Endodermal cell (in vitro differentiated cells): ENCODE measurements at regions not wholly inside any gene's neighbourhood (a gene's known extent, or its start where the extent isn't known, plus 50 kb on each side); places are given as distances from the start of the nearest gene placed in this dataset.

Experiments used
- DNase-seq: peaks from one replicate; pipeline ENCODE4 v3.0.0-alpha.2; 2017
- H3K27ac ChIP-seq: 2 replicates; pipeline ENCODE4 v1.5.1; 2013; ENCODE audit warnings: mild to moderate bottlenecking, low read depth, low read length, moderate library complexity
- H3K27me3 ChIP-seq: 2 replicates; pipeline ENCODE4 v1.6.1; 2013; ENCODE audit warnings: mild to moderate bottlenecking, low read length, moderate library complexity; ENCODE audit not compliant: insufficient read depth, control insufficient read depth, poor library complexity, severe bottlenecking
- H3K36me3 ChIP-seq: 2 replicates; pipeline ENCODE4 v1.7.0; 2013; ENCODE audit warnings: mild to moderate bottlenecking, low read length, moderate library complexity; ENCODE audit not compliant: control insufficient read depth, insufficient read depth
- H3K4me1 ChIP-seq: one replicate; pipeline ENCODE4 v1.7.0; 2013; ENCODE audit warnings: low read length; ENCODE audit not compliant: control insufficient read depth, insufficient read depth
- H3K4me3 ChIP-seq: 2 replicates; pipeline ENCODE4 v1.5.1; 2013; ENCODE audit warnings: mild to moderate bottlenecking, low read length, moderate library complexity
- H3K9ac ChIP-seq: 2 replicates; pipeline ENCODE4 v1.6.1; 2013; ENCODE audit warnings: mild to moderate bottlenecking, low read length, moderate library complexity; ENCODE audit not compliant: poor library complexity, severe bottlenecking; ENCODE audit errors: extremely low read depth
- H3K9me3 ChIP-seq: 2 replicates; pipeline ENCODE4 v1.6.1; 2013; ENCODE audit warnings: mild to moderate bottlenecking, low read length, moderate library complexity; ENCODE audit not compliant: control insufficient read depth
- H3K27ac Mint-ChIP-seq: 2 replicates; pipeline ENCODE4 v1.8.0; 2020; ENCODE audit warnings: mixed read lengths
- H3K27me3 Mint-ChIP-seq: 2 replicates; pipeline ENCODE4 v1.8.0; 2021; ENCODE audit warnings: mild to moderate bottlenecking, mixed read lengths; ENCODE audit not compliant: insufficient read depth
- H3K36me3 Mint-ChIP-seq: 2 replicates; pipeline ENCODE4 v1.8.0; 2020; ENCODE audit warnings: low read depth, mixed read lengths
- H3K4me1 Mint-ChIP-seq: 2 replicates; pipeline ENCODE4 v1.8.0; 2020; ENCODE audit warnings: mixed read lengths
- H3K4me3 Mint-ChIP-seq: 2 replicates; pipeline ENCODE4 v1.8.0; 2020; ENCODE audit warnings: mild to moderate bottlenecking, moderate library complexity, mixed read lengths
- H3K9me3 Mint-ChIP-seq: 2 replicates; pipeline ENCODE4 v1.8.0; 2020; ENCODE audit warnings: mild to moderate bottlenecking, mixed read lengths
- WGBS, 2 experiments: methylation state at CpG; one replicate each; pipeline versions ENCODE4 v1.1.5 to v1.1.7; 2013; ENCODE audit warnings: missing lambda C conversion rate in 2 of 2, mixed read lengths in 1 of 2; ENCODE audit not compliant: insufficient coverage in 1 of 2, insufficient read length in 1 of 2; 5-methylcytosine and 5-hydroxymethylcytosine counted together
- TF ChIP-seq, protein P1 (sequence below): fragments of 200-600 bp; sonication (generic); conservative IDR thresholded peaks from 2 replicates; pipeline ENCODE4 v1.5.0; 2021; ENCODE audit warnings: antibody characterized with exemption, mild to moderate bottlenecking

- TF ChIP-seq, protein P1, sequence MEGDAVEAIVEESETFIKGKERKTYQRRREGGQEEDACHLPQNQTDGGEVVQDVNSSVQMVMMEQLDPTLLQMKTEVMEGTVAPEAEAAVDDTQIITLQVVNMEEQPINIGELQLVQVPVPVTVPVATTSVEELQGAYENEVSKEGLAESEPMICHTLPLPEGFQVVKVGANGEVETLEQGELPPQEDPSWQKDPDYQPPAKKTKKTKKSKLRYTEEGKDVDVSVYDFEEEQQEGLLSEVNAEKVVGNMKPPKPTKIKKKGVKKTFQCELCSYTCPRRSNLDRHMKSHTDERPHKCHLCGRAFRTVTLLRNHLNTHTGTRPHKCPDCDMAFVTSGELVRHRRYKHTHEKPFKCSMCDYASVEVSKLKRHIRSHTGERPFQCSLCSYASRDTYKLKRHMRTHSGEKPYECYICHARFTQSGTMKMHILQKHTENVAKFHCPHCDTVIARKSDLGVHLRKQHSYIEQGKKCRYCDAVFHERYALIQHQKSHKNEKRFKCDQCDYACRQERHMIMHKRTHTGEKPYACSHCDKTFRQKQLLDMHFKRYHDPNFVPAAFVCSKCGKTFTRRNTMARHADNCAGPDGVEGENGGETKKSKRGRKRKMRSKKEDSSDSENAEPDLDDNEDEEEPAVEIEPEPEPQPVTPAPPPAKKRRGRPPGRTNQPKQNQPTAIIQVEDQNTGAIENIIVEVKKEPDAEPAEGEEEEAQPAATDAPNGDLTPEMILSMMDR, result no peak
- no peaks in the 10 kb centered on the region for H3K36me3 ChIP-seq
- H3K9me3 ChIP-seq, result no peaks in the 10 kb centered on the region
- no peak overlapping the region for H3K4me3 Mint-ChIP-seq
- no peak overlapping the region for H3K27ac Mint-ChIP-seq
- H3K27ac ChIP-seq, result no peak overlapping the region
- H3K9me3 Mint-ChIP-seq, result peaks cover 3% of the 10 kb centered on the region
- no peak overlapping the region for H3K4me3 ChIP-seq
- H3K4me1 Mint-ChIP-seq, result no peaks in the 10 kb centered on the region
- WGBS, 2 experiments, result 91 to 100% methylated on average over 2 of the region's 2 CpGs
- DNase-seq, result no peak
- no peaks in the 10 kb centered on the region for H3K27me3 ChIP-seq
- no peaks in the 10 kb centered on the region for H3K36me3 Mint-ChIP-seq
- H3K4me1 ChIP-seq, result no peaks in the 10 kb centered on the region
- no peak overlapping the region for H3K9ac ChIP-seq
- H3K27me3 Mint-ChIP-seq, result no peaks in the 10 kb centered on the region
These were observed 765.5 kb upstream of the SORCS1 start for GRCh38 chr10:107930037-107930436.

DNA sequence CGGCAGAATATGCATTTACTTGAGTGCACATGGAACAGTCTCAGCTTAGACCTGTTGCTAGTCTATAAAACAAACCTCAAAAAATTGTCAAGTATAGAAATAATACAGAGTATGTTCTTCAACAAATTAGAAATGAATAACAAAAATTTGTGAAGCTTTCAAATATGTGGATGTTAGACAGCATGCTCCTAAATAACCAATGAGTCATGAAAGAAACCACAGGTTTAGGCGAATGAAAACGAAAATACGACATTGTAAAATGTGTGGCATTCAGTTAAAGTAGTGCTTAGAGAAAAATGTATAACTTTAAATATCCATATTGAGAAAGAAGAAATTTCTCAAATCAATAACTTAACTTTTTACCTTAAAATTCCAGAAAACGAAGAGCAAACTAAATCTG lies 760.0 kb upstream of the SORCS1 start:
- 84 to 86% methylated on average over 1 to 5 of the region's 5 CpGs for WGBS, 2 experiments

DNA sequence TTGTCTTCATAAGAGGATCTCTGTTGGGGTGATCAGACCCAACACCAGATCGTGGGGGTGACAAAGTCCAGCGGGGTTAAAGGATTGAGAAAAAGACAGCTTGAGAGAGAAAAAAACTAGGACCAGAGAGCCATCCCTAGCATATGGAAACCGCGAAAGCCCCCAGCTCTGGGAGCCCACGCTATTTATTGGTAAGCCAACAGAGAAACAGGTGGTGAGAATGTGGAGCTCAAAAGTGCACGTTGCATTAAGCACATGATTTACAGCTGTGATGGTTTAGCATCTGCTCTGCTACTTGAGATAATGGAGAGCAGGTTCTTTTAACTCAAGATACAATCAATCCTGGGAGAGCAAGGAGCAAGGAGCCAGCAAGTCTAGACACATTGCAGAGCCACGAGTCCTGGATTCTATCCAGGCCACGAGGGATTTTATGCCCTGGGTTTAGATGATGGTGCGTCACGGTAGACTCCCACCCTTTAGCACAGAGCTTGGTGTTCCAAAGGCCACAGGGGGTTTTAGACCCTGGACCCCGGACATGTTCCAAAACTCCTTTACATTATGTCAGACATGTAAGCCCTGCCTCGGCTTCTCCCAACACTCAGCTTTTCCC lies 755.2 kb upstream of the SORCS1 start:
- Mint-ChIP-seq H3K27me3 (peaks cover 38% of the 10 kb centered on the region), H3K4me3 (no peak overlapping the region), H3K4me1 (peaks cover 17% of the 10 kb centered on the region), H3K9me3 (no peaks in the 10 kb centered on the region), H3K27ac (no peak overlapping the region), H3K36me3 (no peaks in the 10 kb centered on the region)
- TF ChIP-seq, protein P1, result no peak
- no peaks in the 10 kb centered on the region for H3K36me3 ChIP-seq
- H3K27ac ChIP-seq, result no peak overlapping the region
- H3K4me1 ChIP-seq, result no peaks in the 10 kb centered on the region
- peaks cover 11% of the 10 kb centered on the region for H3K27me3 ChIP-seq
- H3K4me3 ChIP-seq, result no peak overlapping the region
- peaks cover 3% of the 10 kb centered on the region for H3K9me3 ChIP-seq
- H3K9ac ChIP-seq, result no peak overlapping the region
- DNase-seq, result no peak
- WGBS, 2 experiments, result 94 to 95% methylated on average over 8 to 12 of the region's 12 CpGs

More for the DNA sequence above, 760.0 kb upstream of the SORCS1 start:
- DNase-seq, result no peak
- Histone ChIP-seq H3K36me3 (no peaks in the 10 kb centered on the region), H3K4me1 (no peaks in the 10 kb centered on the region), H3K27ac (no peak overlapping the region), H3K27me3 (no peaks in the 10 kb centered on the region), H3K9ac (no peak overlapping the region), H3K9me3 (peaks cover 3% of the 10 kb centered on the region), H3K4me3 (no peak overlapping the region)
- Mint-ChIP-seq H3K27ac (no peak overlapping the region), H3K9me3 (no peaks in the 10 kb centered on the region), H3K27me3 (peaks cover 12% of the 10 kb centered on the region), H3K4me3 (no peak overlapping the region), H3K36me3 (no peaks in the 10 kb centered on the region), H3K4me1 (peaks cover 8% of the 10 kb centered on the region)
- TF ChIP-seq, protein P1, result no peak
